OCI-LY7 (cell line): ENCODE measurements at regions not wholly inside any gene's neighbourhood (a gene's known extent, or its start where the extent isn't known, plus 50 kb on each side); places are given as distances from the start of the nearest gene placed in this dataset.

Source experiments
- BruUV-seq: library from RNA; stranded (reverse); fragments of 400-500 nt; replicated peaks from 2 replicates; lab custom pipeline; 2021; lab: Mats Ljungman, UMichigan
- CTCF ChIA-PET: fragments of 300-600 bp; sonication (Branson Sonifier 250); formaldehyde crosslinking; loops from one replicate; lab custom pipeline; 2022; ENCODE audit warnings: antibody characterized with exemption; ENCODE audit not compliant: unreplicated experiment; lab: Charles Lee
- POLR2A ChIA-PET: fragments of 300-600 bp; sonication (Branson Sonifier 250); formaldehyde crosslinking; loops from one replicate; lab custom pipeline; 2022; ENCODE audit warnings: antibody characterized with exemption; lab: Charles Lee
- DNase-seq: peaks from one replicate; pipeline ENCODE4 v3.0.0-alpha.2; 2015; ENCODE audit warnings: low spot score
- H2AFZ ChIP-seq: fragments of 200-600 bp; sonication (generic), shearing (Covaris generic); 2 replicates; pipeline ENCODE4 v1.6.1; 2014; ENCODE audit warnings: mild to moderate bottlenecking, antibody characterized with exemption, low read length, moderate library complexity
- H3K27ac ChIP-seq: fragments of 200-600 bp; sonication (generic); 2 replicates; pipeline ENCODE4 v1.5.1; 2014; ENCODE audit warnings: mixed run types, low read depth, mild to moderate bottlenecking, moderate library complexity, low read length, inconsistent platforms; ENCODE audit not compliant: poor library complexity, severe bottlenecking
- H3K36me3 ChIP-seq: fragments of 200-600 bp; sonication (generic); 2 replicates; pipeline ENCODE4 v1.6.1; 2014; ENCODE audit warnings: mild to moderate bottlenecking, antibody characterized with exemption, low read length, moderate library complexity, mixed read lengths; ENCODE audit not compliant: insufficient read depth
- H3K4me1 ChIP-seq: fragments of 200-600 bp; sonication (generic); 2 replicates; pipeline ENCODE4 v1.5.1; 2014; ENCODE audit warnings: mild to moderate bottlenecking, low read length; ENCODE audit not compliant: insufficient read depth, poor library complexity, severe bottlenecking
- H3K4me2 ChIP-seq: fragments of 200-600 bp; sonication (generic); 2 replicates; pipeline ENCODE4 v1.6.1; 2014; ENCODE audit warnings: mild to moderate bottlenecking, low read length
- H3K4me3 ChIP-seq: fragments of 200-600 bp; sonication (generic); 2 replicates; pipeline ENCODE4 v1.5.1; 2014; ENCODE audit warnings: mild to moderate bottlenecking, low read depth, low read length; ENCODE audit not compliant: poor library complexity, severe bottlenecking
- H3K79me2 ChIP-seq: fragments of 200-600 bp; sonication (generic); 2 replicates; pipeline ENCODE4 v1.6.1; 2016; ENCODE audit warnings: low read depth, mild to moderate bottlenecking, low read length, moderate library complexity, mixed read lengths; ENCODE audit not compliant: insufficient read depth
- H3K9me2 ChIP-seq: fragments of 200-600 bp; sonication (generic); 2 replicates; pipeline ENCODE4 v1.6.1; 2016; ENCODE audit warnings: mild to moderate bottlenecking, low read length, mixed read lengths; ENCODE audit not compliant: insufficient read depth
- H3K9me3 ChIP-seq: fragments of 200-600 bp; sonication (generic); 2 replicates; pipeline ENCODE4 v1.6.1; 2014; ENCODE audit warnings: mild to moderate bottlenecking, mixed run types, low read length, mixed read lengths
- H4K20me1 ChIP-seq: fragments of 200-600 bp; sonication (generic); 2 replicates; pipeline ENCODE4 v1.6.1; 2014; ENCODE audit warnings: mild to moderate bottlenecking, antibody characterized with exemption, low read length, moderate library complexity, mixed read lengths; ENCODE audit not compliant: insufficient read depth
- CTCF ChIP-seq: fragments of 200-600 bp; sonication (generic); conservative IDR thresholded peaks from 2 replicates; pipeline ENCODE4 v1.5.1; 2014; ENCODE audit warnings: mild to moderate bottlenecking, antibody characterized with exemption, low read length, moderate library complexity, mixed read lengths
- EZH2phosphoT487 ChIP-seq: fragments of 200-600 bp; sonication (generic); IDR thresholded peaks from 2 replicates; pipeline ENCODE4 v1.6.1; 2018; ENCODE audit warnings: low read depth, borderline replicate concordance, mild to moderate bottlenecking, mixed run types, antibody characterized with exemption, low read length, moderate library complexity, mixed read lengths
- intact Hi-C: fragments of 100-400 bp; cut with micrococcal nuclease; formaldehyde crosslinking; loops from one replicate; pipeline ENCODE4 v1.10.0; 2022; ENCODE audit not compliant: unreplicated experiment

GRCh38 chr3:117699058-117699457 is 989.5 kb downstream of the TUSC7 start:
- Histone ChIP-seq H3K9me3 (no peaks in the 10 kb centered on the region), H3K4me2 (no peak overlapping the region), H4K20me1 (no peaks in the 10 kb centered on the region), H3K36me3 (no peaks in the 10 kb centered on the region), H2AFZ (no peak overlapping the region), H3K9me2 (no peaks in the 10 kb centered on the region), H3K4me3 (no peak overlapping the region), H3K79me2 (no peaks in the 10 kb centered on the region), H3K27ac (no peak overlapping the region), H3K4me1 (no peaks in the 10 kb centered on the region)
- CTCF ChIA-PET = no interaction called here
- DNase-seq = no peak
- BruUV-seq = no TSS peak
- TF ChIP-seq EZH2phosphoT487 (no peak), CTCF (no peak)
- POLR2A ChIA-PET = no interaction called here
- intact Hi-C loops = no loop called here

DNA sequence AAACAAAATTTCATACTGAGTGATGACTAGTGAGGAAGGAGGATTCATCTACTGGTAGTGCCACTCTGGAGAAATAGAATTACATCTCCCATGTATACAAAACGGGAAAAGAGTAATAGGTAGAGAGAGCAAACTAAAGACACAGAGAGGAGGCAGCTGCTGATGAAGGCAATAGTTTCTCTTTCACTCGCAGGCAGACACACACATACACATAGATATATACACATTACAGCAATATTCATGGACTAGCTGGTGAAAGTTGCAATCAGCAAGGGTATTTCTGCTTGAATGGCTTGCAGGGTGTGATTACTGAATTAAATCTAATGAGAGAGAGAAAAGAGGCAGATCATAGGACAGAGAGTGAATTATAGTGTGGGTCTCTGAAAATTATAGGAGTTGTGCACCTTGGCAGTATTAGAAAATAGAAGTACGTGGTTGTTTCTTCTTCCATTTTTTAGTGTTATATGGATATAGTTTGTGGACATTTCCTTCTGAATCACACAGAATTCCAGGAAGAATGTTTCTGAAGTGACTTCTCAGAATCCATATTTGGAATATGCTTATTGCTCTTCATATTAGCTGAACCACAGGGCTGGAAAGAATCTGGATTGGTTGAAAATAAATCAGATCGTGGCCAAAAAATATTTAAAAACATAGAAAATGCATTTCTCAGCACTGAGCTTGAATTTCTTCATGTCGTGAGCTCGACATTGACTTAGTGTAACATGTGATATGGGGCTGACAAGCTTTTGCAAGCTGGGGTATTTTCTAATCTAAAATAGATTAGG is 991.2 kb downstream of the TUSC7 start:
- POLR2A ChIA-PET = no interaction called here
- intact Hi-C loops = no loop called here
- BruUV-seq = no TSS peak

More for the DNA sequence above, 991.2 kb downstream of the TUSC7 start:
- Histone ChIP-seq H3K4me2 (no peak overlapping the region), H3K27ac (no peak overlapping the region), H3K36me3 (no peaks in the 10 kb centered on the region), H2AFZ (no peak overlapping the region), H3K4me1 (no peaks in the 10 kb centered on the region), H3K9me2 (no peaks in the 10 kb centered on the region), H4K20me1 (no peaks in the 10 kb centered on the region), H3K79me2 (no peaks in the 10 kb centered on the region), H3K4me3 (no peak overlapping the region), H3K9me3 (no peaks in the 10 kb centered on the region)
- CTCF ChIA-PET = no interaction called here
- DNase-seq = no peak
- no peak for TF ChIP-seq EZH2phosphoT487
- TF ChIP-seq CTCF = no peak
